HK-2 (cell line): ENCODE measurements at regions not wholly inside any gene's neighbourhood (a gene's known extent, or its start where the extent isn't known, plus 50 kb on each side); places are given as distances from the start of the nearest gene placed in this dataset.

Experiments used
- DNase-seq: peaks from one replicate; pipeline ENCODE4 v3.0.0-alpha.2; 2018; ENCODE audit not compliant: unreplicated experiment

DNA sequence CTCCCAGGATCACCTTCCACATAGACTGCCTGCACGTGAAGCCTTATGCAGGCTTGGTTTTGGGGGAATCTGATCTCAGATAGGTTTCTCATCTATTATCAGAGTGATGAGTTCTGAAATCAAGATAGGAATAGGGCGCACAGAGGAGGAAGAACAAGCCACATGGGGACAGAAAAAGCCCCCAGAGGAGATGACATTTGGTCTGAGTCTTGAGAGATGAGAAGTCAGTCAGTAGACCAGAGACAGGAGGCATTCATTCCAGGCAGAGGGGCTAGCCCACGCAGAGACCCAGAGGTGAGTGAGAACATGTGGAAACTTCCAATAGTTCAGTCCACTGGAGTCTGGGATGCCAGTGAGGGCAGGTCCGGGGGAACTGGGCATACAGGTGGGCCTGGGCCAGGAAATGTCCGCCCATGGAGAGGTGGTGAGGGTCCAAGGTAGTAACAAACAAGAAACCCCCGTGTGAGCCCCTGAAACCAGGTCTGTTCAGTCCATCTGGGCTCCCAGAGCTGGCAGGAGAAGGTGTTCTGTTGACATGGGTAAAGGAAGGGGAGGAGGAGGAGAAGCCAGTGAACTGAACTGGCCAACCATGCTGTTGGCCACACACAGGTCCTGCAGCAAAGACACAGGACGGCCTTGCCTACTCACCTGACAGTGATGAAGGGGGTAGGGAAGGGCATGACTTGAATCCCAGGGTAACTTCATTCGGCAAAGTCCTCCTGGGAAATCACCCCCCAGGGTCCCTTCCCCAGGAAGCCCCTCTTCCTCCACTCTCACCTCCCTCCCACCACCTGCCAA is 69.3 kb upstream of the SMNDC1 start:
- DNase-seq = no peak

- no peak for DNase-seq
Observed at GRCh38 chr10:110375121-110375520, 70.4 kb upstream of the SMNDC1 start.

GRCh38 chr10:110376021-110376766 is 71.5 kb upstream of the SMNDC1 start:
- no peak for DNase-seq

- DNase-seq = no peak
Observed at GRCh38 chr10:110376767-110377160, 72.0 kb upstream of the SMNDC1 start.

GRCh38 chr10:110378006-110378405 is 73.3 kb upstream of the SMNDC1 start:
- DNase-seq = no peak

DNA sequence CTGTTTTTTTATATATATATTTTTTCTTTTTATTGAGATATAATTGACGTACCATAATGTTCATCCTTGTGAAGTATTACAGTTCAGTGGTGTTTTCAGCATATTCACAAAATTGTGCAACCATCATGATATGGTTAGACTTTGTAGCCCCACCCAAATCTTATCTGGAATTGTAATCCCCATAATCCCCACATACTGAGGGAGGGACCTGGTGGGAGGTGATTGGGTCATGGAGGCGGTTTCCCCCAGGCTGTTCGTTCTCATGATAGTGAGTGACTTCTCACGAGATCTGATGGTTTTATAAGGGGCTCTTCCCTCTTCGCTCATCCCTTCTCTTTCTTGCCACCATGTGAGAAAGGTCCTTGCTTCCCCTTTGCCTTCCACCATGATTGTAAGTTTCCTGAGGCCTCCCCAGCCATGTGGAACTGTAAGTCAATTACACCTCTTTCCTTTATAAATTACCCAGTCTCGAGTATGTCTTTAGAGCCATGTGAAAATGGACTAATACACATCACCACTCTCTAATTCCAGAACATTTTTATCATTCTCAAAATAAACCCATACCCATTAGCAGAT is 73.9 kb upstream of the SMNDC1 start:
- DNase-seq = no peak

DNA sequence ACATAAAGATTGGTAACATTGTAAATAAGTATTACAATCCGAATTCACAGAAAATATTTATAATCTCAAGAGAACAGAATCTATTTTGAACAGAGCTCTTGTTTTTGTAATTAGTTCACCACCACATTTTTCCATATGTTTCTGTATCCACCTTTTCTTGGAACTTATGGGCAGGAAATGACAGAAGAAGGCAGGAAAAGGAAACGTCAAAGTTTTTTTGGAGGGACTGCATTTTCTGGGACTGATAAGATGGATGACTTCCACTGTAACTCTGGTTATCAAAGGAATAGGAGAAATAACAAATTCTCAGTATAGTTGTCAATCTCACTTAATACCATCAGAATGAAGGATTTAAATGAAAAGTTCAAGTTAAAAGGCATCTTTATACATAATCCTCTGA is 75.1 kb upstream of the SMNDC1 start:
- DNase-seq = no peak

DNA sequence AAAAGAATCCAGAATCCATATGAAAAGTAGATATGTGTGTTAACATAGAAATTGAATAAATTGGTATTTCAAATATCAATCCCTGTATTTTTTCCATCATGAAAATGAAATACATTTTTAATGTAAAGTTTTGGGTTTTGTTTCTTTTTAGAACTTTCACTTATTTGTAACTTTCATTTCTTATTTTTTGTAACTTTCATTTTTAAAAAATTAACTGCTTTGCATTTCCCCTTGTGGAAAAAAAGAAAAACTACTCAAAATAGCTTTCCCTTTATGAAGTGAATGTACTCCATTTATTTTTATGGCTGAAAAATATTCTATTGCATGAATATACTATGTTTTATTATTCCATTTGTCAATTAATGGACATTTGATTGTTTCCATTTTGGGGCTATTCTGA is 75.6 kb upstream of the SMNDC1 start:
- no peak for DNase-seq

- DNase-seq = no peak
Observed at GRCh38 chr10:110382695-110383094, 78.0 kb upstream of the SMNDC1 start.

GRCh38 chr10:110387617-110387982 is 82.9 kb upstream of the SMNDC1 start:
- DNase-seq = no peak

GRCh38 chr10:110387983-110388686 is 83.4 kb upstream of the SMNDC1 start:
- DNase-seq = no peak

- no peak for DNase-seq
Observed at GRCh38 chr10:110388687-110389052, 84.0 kb upstream of the SMNDC1 start.

- no peak for DNase-seq
Observed at GRCh38 chr10:110389255-110389654, 84.5 kb upstream of the SMNDC1 start.

DNA sequence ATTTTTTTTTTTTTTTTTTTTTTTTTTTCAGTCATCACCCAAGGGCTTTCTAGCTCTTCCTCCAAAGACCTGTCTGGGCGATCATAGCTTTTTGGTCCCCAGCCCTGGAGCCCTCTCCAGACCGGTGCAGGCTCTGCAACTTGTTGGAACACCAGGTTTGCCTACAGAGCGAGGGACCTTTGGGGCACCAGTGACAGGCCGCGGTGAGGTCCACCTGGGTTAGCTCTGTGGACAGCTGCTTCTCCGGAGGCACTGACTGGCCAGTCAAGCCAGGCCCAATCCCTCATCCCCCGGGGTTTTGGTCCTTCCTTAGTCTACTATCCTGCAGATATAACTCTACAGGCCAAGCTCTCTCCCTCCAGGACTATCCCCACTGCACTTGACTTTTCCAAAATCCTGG is 86.8 kb upstream of the SMNDC1 start:
- DNase-seq = no peak

GRCh38 chr10:110392121-110392520 is 87.4 kb upstream of the SMNDC1 start:
- DNase-seq = no peak

GRCh38 chr10:110392868-110393740 is 88.4 kb upstream of the SMNDC1 start:
- no peak for DNase-seq

DNA sequence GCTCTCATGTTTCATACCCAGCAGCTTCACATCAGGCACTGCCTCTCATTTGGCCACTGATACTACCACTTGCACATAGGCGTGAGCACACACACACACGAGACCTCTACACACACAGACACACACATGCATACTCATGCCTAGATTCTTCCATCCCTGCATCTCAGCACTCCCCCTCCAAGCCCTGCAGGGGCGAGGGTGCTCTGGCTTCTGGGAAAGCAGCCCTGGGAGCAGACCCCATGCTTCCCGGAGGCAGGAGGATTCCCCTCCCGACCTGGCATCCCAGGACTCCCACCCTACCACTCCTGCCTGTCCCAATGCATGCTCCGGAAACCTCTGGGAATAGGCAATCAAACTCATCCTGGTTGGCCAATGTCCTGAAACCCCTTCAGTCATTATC is 89.1 kb upstream of the SMNDC1 start:
- DNase-seq = no peak

DNA sequence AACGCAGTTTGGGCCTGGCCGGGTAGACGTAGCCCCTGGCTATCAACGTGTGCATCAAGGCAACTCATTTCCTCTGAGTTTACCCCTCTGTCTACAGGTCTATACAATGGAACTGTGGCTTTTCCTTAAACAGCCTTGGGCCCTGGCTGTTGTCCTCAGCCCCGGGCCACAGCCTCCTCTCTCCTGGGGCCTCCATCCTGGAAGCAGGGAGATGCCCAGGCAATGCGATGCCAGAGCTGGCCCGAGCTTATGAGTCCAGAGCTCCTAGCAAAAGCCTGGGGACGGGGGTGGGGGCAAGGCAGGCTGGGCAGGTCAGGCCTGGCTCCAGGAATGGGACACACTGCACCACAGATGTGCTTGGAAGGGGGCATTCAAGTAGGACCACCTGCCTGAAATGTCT is 89.6 kb upstream of the SMNDC1 start:
- no peak for DNase-seq

DNA sequence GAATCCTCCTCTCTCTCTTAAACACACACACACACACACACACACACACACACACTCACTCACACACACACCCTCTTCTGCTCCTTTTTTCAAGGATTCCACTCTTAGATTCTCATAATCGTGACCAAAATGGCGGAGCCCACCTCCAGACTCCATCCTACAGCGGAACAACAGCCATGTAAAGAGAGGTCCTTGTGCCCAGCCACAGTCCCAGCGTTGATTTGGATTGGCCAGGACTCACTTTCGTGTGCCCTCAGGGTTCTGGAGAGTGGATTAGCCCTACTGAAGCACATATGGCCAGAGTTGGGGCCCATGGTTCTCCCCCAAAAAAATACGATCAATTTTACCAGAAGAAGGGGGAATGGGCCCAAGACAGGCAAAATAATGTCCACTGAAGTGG is 90.2 kb upstream of the SMNDC1 start:
- DNase-seq = no peak

DNA sequence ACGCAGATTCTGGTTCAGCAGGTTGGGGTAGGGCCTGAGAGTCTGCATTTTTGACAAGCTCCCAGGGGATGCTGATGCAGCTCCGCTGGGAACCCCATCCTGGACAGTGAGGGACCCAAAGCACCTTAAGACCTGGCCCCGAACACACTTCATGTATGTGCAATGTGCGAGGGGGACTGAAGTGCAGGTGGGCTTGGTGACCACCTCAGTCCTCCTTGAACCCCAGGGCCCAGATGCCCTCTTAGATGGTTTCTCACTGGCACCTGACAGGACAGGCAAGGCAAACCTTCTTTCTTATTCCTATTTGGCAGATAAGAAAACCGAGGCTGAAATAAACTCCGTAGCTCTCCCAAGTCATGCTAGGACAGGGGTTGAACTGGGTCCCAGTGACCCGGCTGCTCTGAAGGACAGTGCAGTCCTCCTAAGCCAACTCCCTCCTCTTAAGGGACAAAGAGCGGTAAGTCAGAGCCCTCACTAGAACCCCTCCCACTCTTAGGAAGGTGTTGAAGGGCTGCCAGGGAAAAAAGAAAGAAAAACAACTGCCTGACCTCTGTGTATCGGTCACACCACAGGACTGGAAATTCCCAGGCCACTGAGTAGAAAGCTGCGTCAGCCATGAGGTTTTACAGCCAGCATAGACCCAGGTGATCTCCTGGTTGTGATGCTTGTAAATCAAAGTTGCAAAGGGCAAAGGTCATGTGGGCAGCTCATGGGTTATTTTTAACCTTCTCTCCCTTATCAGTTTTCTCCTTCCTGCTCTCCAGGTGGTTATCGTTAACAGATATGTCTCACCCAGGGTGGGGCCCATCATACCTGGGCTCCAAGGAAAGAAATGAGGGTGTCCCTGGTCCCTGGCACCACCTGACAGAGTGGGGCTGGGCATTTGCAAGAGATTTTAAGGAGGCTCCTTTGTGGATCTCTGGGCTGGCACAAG is 90.9 kb upstream of the SMNDC1 start:
- peak; percentile 82 for DNase-seq

DNA sequence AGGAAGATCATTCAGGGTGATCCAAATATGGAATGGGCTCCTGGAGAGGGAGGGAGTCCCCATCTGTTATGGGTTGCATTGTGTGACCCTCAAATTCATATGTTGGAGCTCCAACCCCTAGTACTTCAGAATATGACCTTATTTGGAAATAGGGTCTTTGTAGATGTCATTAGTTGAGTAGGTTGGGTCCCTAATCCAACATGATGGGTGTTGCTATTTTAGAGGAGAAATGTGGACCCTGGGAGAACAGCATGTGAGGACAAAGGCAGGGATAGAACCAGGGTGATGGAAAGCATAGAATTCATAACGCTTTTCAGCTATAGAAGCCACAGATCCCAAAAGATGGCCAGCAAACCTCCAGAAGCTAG is 91.5 kb upstream of the SMNDC1 start:
- DNase-seq = no peak
